Glutamatergic neuron (in vitro differentiated cells): ENCODE measurements at regions not wholly inside any gene's neighbourhood (a gene's known extent, or its start where the extent isn't known, plus 50 kb on each side); places are given as distances from the start of the nearest gene placed in this dataset.

ENCODE experiments used
- DNase-seq: peaks from one replicate; pipeline ENCODE4 v3.0.0; 2022
- H3K27ac Mint-ChIP-seq: one replicate; pipeline ENCODE4 v1.8.0; 2020; ENCODE audit warnings: mild to moderate bottlenecking, mixed read lengths, inconsistent platforms; ENCODE audit not compliant: unreplicated experiment
- H3K27me3 Mint-ChIP-seq: one replicate; pipeline ENCODE4 v1.8.0; 2020; ENCODE audit warnings: mild to moderate bottlenecking, moderate library complexity, mixed read lengths, inconsistent platforms; ENCODE audit not compliant: unreplicated experiment
- H3K36me3 Mint-ChIP-seq: one replicate; pipeline ENCODE4 v1.8.0; 2020; ENCODE audit warnings: mild to moderate bottlenecking, mixed read lengths, inconsistent platforms; ENCODE audit not compliant: unreplicated experiment
- H3K4me1 Mint-ChIP-seq: one replicate; pipeline ENCODE4 v1.8.0; 2020; ENCODE audit warnings: mild to moderate bottlenecking, low read depth, mixed read lengths, inconsistent platforms; ENCODE audit not compliant: unreplicated experiment
- H3K4me3 Mint-ChIP-seq: one replicate; pipeline ENCODE4 v1.8.0; 2020; ENCODE audit warnings: mild to moderate bottlenecking, mixed read lengths, inconsistent platforms; ENCODE audit not compliant: unreplicated experiment
- H3K9me3 Mint-ChIP-seq: one replicate; pipeline ENCODE4 v1.8.0; 2020; ENCODE audit warnings: mild to moderate bottlenecking, moderate library complexity, mixed read lengths, inconsistent platforms; ENCODE audit not compliant: unreplicated experiment
- TF ChIP-seq, protein P1 (sequence below): fragments of 200-600 bp; sonication (generic); IDR thresholded peaks from one replicate; pipeline ENCODE4 v1.5.0; 2021; ENCODE audit not compliant: partially characterized antibody, unreplicated experiment

DNA sequence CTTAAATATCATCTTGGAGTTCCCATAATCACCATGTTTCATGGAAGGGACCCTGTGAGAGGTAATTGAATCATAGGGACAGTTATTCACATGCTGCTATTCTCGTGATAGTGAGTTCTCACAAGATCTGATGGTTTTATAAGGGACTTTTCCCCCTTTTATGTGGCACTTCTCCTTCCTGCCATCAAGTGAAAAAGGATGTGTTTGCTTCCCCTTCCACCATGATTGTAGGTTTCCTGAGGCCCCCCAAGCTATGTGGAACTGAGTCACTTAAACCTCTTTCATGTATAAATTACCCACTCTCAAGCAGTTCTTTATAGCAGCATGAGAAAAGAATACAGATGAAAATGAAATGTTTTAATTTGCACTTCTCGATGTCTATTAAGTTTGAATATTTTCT is 112.0 kb downstream of the ZNF648 start:
- Mint-ChIP-seq H3K27me3 (no peaks in the 10 kb centered on the region), H3K4me1 (no peaks in the 10 kb centered on the region), H3K4me3 (no peak overlapping the region), H3K9me3 (peaks cover 2% of the 10 kb centered on the region), H3K36me3 (peaks cover 5% of the 10 kb centered on the region), H3K27ac (no peak overlapping the region)
- no peak for DNase-seq
- TF ChIP-seq, protein P1, sequence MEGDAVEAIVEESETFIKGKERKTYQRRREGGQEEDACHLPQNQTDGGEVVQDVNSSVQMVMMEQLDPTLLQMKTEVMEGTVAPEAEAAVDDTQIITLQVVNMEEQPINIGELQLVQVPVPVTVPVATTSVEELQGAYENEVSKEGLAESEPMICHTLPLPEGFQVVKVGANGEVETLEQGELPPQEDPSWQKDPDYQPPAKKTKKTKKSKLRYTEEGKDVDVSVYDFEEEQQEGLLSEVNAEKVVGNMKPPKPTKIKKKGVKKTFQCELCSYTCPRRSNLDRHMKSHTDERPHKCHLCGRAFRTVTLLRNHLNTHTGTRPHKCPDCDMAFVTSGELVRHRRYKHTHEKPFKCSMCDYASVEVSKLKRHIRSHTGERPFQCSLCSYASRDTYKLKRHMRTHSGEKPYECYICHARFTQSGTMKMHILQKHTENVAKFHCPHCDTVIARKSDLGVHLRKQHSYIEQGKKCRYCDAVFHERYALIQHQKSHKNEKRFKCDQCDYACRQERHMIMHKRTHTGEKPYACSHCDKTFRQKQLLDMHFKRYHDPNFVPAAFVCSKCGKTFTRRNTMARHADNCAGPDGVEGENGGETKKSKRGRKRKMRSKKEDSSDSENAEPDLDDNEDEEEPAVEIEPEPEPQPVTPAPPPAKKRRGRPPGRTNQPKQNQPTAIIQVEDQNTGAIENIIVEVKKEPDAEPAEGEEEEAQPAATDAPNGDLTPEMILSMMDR: no peak

DNA sequence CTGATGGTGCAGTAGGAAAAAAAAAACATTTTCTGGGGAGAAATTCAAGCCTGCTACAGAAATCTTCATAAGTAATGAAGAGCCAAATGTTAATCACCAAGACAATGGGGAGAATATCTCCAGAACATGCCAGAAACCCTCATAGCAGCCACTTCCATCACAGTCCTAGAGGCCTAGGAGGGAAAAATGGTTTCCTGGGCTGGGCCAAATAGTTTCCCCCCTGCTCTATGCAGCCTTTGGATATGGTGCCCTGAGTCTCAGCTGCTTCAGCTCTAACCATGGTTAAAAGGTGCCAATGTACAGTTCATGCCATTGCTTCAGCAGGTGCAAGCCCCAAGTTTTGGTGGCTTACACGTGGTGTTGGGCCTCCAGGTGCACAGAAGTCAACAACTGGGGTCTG is 113.1 kb downstream of the ZNF648 start:
- peaks cover 12% of the 10 kb centered on the region for H3K36me3 Mint-ChIP-seq
- H3K27me3 Mint-ChIP-seq: no peaks in the 10 kb centered on the region
- TF ChIP-seq, protein P1: no peak
- H3K4me1 Mint-ChIP-seq: no peaks in the 10 kb centered on the region
- H3K4me3 Mint-ChIP-seq: no peak overlapping the region
- H3K9me3 Mint-ChIP-seq: peaks cover 3% of the 10 kb centered on the region
- H3K27ac Mint-ChIP-seq: no peak overlapping the region
- no peak for DNase-seq

DNA sequence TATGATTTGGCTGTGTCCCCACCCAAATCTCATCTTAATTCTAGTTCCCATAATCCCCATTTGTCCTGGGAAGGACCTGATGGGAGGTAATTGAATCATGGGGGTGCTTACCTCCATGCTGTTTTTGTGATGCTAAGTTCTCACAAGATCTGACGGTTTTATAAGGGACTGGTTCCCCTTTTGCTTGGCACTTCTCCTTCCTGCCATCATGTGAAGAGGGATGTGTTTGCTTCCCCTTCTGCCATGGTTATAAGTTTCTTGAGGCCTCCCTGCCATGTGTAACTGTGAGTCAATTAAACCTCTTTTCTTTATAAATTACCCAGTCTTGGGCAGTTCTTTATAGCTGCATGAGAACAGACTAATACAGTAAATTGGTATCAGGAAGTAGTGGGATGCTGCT is 114.1 kb downstream of the ZNF648 start:
- no peak overlapping the region for H3K4me3 Mint-ChIP-seq

DNA sequence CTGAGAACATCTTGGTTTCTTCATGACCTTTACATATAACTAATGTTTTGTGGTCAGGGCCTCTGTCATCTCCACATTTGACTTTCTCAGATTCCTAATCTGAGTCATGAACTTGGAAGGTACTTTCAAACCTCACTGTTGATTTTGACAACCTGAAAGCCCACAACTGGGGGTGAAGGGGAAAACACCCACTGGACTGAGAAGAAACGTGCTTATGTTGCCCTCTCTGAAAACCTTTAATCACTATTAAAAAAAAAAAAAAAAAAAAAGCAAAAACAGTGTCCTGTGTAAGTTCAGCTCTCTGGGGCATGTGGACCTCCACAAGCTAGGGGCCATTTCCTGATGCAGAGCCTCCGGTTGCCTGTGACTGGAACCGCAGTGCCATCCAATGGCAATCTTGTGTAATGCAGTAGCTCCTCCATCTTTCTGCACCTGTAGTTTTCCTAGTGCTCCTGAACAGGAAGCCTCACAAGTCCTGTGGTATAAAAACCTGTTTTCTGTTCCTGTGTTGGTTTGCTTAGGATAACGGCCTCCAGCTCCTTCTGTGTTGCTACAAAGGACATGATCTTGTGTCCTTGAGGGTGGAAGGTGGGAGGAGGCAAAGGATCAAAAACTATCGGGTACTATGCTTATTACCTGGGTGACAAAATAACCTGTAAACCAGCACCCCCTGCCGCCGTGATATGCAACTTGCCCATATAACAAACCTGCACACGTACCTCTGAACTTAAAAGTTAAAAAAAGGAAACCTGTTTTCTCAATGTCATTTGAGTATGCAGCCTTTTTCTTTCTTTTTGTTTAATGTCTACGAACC is 124.5 kb downstream of the ZNF648 start:
- no peaks in the 10 kb centered on the region for H3K27me3 Mint-ChIP-seq
- DNase-seq: peak; percentile 72
- TF ChIP-seq, protein P1: peak; percentile 54
- H3K9me3 Mint-ChIP-seq: no peaks in the 10 kb centered on the region
- H3K36me3 Mint-ChIP-seq: no peaks in the 10 kb centered on the region
- no peak overlapping the region for H3K27ac Mint-ChIP-seq
- H3K4me1 Mint-ChIP-seq: no peaks in the 10 kb centered on the region
- H3K4me3 Mint-ChIP-seq: no peak overlapping the region

More for the DNA sequence above, 114.1 kb downstream of the ZNF648 start:
- Mint-ChIP-seq H3K9me3 (peaks cover 3% of the 10 kb centered on the region), H3K36me3 (peaks cover 12% of the 10 kb centered on the region), H3K27me3 (no peaks in the 10 kb centered on the region), H3K27ac (no peak overlapping the region), H3K4me1 (no peaks in the 10 kb centered on the region)
- TF ChIP-seq, protein P1: no peak
- DNase-seq: no peak

DNA sequence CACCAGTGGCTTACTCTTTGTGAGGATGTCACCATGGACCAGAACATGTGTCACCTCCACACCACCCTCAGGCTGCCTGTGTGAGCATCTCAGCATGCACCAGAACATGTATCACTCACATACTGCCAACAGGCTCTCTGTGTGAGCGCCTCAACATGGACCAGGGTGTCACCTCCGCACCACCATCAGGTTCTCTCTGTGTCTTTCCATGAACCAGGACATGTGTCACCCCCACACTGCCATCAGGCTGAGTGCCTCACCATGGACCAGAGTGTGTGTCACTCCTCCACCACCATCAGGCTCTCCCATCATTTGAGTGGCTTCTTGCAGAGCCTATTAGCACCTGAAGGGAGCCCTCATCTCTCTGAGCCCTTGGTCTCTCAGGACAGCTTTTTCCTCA is 125.2 kb downstream of the ZNF648 start:
- TF ChIP-seq, protein P1: no peak
- H3K27ac Mint-ChIP-seq: no peak overlapping the region
- H3K4me1 Mint-ChIP-seq: no peaks in the 10 kb centered on the region
- no peaks in the 10 kb centered on the region for H3K9me3 Mint-ChIP-seq
- no peak for DNase-seq
- H3K27me3 Mint-ChIP-seq: no peaks in the 10 kb centered on the region
- H3K4me3 Mint-ChIP-seq: no peak overlapping the region
- no peaks in the 10 kb centered on the region for H3K36me3 Mint-ChIP-seq
